ENCODE measurements at regions not wholly inside any gene's neighbourhood (a gene's known extent, or its start where the extent isn't known, plus 50 kb on each side); places are given as distances from the start of the nearest gene placed in this dataset.

GRCh38 chr13:68048802-68049359 is 818.7 kb upstream of the PCDH9 start:
- CTCF ChIA-PET (ENCODE audit: partially characterized antibody): no interaction called here
- H3K27ac ChIP-seq (ENCODE audit: low read depth, low read length): no peak overlapping the region
- no peak overlapping the region for H2AK5ac ChIP-seq (ENCODE audit: low read depth, low read length)
- H2AFZ ChIP-seq (ENCODE audit: low read length): no peak overlapping the region
- H3K9ac ChIP-seq (replicated peaks in 1 of 4; ENCODE audit: extremely low read depth in 1 of 4, low read depth in 3 of 4, low read length in 3 of 4): no peak overlapping the region
- no peak overlapping the region for H2BK12ac ChIP-seq (ENCODE audit: low read depth, low read length)
- no peak overlapping the region for H4K91ac ChIP-seq (replicated peaks; ENCODE audit: insufficient read length, low read length)
- no peak overlapping the region for H3K14ac ChIP-seq (ENCODE audit: insufficient read length)
- no peaks in the 10 kb centered on the region for H3K23me2 ChIP-seq (ENCODE audit: low read depth, low read length)
- WGBS, 2 experiments (ENCODE audit: extremely low coverage in 1 of 2, insufficient coverage in 1 of 2, insufficient read length in 1 of 2, insufficient replicate concordance in 2 of 2, low coverage in 1 of 2, low lambda C conversion rate in 2 of 2, missing lambda C conversion rate in 1 of 2): 93% methylated on average over 3 of the region's 3 CpGs; no CpG with 5 or more reads in 1 of the 2 experiments
- H3K27me3 ChIP-seq (replicated peaks in 1 of 4; ENCODE audit: control insufficient read depth in 3 of 4, extremely low read depth in 1 of 4, insufficient read depth in 3 of 4, low read length in 3 of 4): no peaks in the 10 kb centered on the region
- FAIRE-seq (no peak), DNase-seq (ENCODE audit: low read depth in 1 of 2, low spot score in 2 of 2) (no peak)
- no peak overlapping the region for H2BK15ac ChIP-seq (ENCODE audit: low read length)
- POLR2A ChIA-PET (ENCODE audit: partially characterized antibody): no interaction called here
- no peaks in the 10 kb centered on the region for H3K79me1 ChIP-seq (ENCODE audit: low read depth, low read length)
- no peak overlapping the region for H2BK120ac ChIP-seq (replicated peaks; ENCODE audit: low read depth, low read length)
- no peak overlapping the region for H2BK5ac ChIP-seq (ENCODE audit: low read depth, low read length)
- no peaks in the 10 kb centered on the region for H4K20me1 ChIP-seq (replicated peaks in 1 of 2; ENCODE audit: control insufficient read depth in 1 of 2, insufficient read depth in 2 of 2, low read length in 2 of 2)
- no peak overlapping the region for H4K8ac ChIP-seq (ENCODE audit: extremely low read depth, insufficient read depth, low read length)
- H3K9me3 ChIP-seq (ENCODE audit: insufficient read depth in 2 of 2, low read depth in 1 of 2, low read length in 1 of 2): no peaks in the 10 kb centered on the region
- H3K79me2 ChIP-seq (ENCODE audit: control insufficient read depth in 1 of 2, insufficient read depth in 2 of 2, low read length in 2 of 2): no peaks in the 10 kb centered on the region
- no peak overlapping the region for H3K4me2 ChIP-seq (ENCODE audit: insufficient read depth in 1 of 2, low read depth in 2 of 2, low read length in 2 of 2)
- H3K4me3 ChIP-seq (ENCODE audit: extremely low read depth in 1 of 4, insufficient read depth in 2 of 4, low read depth in 3 of 4, low read length in 4 of 4): no peak overlapping the region
- H2BK20ac ChIP-seq (ENCODE audit: low read length): no peak overlapping the region
- no peak overlapping the region for H3K23ac ChIP-seq (ENCODE audit: insufficient read length)
- no peaks in the 10 kb centered on the region for H3K4me1 ChIP-seq (replicated peaks in 1 of 4; ENCODE audit: control insufficient read depth in 3 of 4, insufficient read depth in 4 of 4, low read length in 3 of 4)
- H3K56ac ChIP-seq (replicated peaks; ENCODE audit: insufficient read length, low read depth, low read length): no peak overlapping the region
- H3K36me3 ChIP-seq (ENCODE audit: control insufficient read depth in 2 of 4, insufficient read depth in 4 of 4, low read length in 3 of 4): no peaks in the 10 kb centered on the region
- H4K5ac ChIP-seq (ENCODE audit: insufficient read length, low read depth, low read length): no peak overlapping the region
- H3K4ac ChIP-seq (replicated peaks; ENCODE audit: insufficient read length, low read depth, low read length): no peak overlapping the region
- no peak overlapping the region for H3K18ac ChIP-seq (ENCODE audit: extremely low read depth, low read length)
- no peak for TF ChIP-seq CHD2 (IDR thresholded peaks at IDR 0.05; ENCODE audit: low read length)
- TF ChIP-seq TAF1 (IDR thresholded peaks at IDR 0.05; ENCODE audit: low read depth, low read length): no peak
- TF ChIP-seq CEBPB (IDR thresholded peaks at IDR 0.05; ENCODE audit: low read depth, low read length): no peak
- TF ChIP-seq POLR2A (IDR thresholded peaks at IDR 0.05; ENCODE audit: control extremely low read depth in 1 of 2, low read depth in 2 of 2, low read length in 2 of 2): no peak
- no peak for TF ChIP-seq USF2 (IDR thresholded peaks at IDR 0.05; ENCODE audit: low read length)
- TF ChIP-seq ATF2 (IDR thresholded peaks at IDR 0.05; ENCODE audit: low read length): no peak
- TF ChIP-seq TBP (IDR thresholded peaks at IDR 0.05; ENCODE audit: low read depth, low read length): no peak
- no peak for TF ChIP-seq SUZ12 (IDR thresholded peaks at IDR 0.05; ENCODE audit: low read length)
- TF ChIP-seq BCL11A (IDR thresholded peaks at IDR 0.05; ENCODE audit: low read depth in 2 of 2, low read length in 2 of 2): no peak
- TF ChIP-seq SIX5 (IDR thresholded peaks at IDR 0.05; ENCODE audit: low read depth, low read length): no peak
- no peak for TF ChIP-seq SP1 (IDR thresholded peaks at IDR 0.05; ENCODE audit: low read depth, low read length)
- no peak for TF ChIP-seq ZNF274 (IDR thresholded peaks at IDR 0.05; ENCODE audit: borderline replicate concordance, extremely low read depth, low read length)
- no peak for TF ChIP-seq GTF2F1 (IDR thresholded peaks at IDR 0.05; ENCODE audit: borderline replicate concordance, low read depth, low read length)
- TF ChIP-seq FOSL1 (IDR thresholded peaks at IDR 0.05; ENCODE audit: insufficient read depth, low read depth, low read length): no peak

Measured in H1 (cell line).